ENCODE measurements at regions not wholly inside any gene's neighbourhood (a gene's known extent, or its start where the extent isn't known, plus 50 kb on each side); places are given as distances from the start of the nearest gene placed in this dataset.
"Not testable (repeated sequence)": the region's sequence is repeated elsewhere in the genome, so short reads cannot be mapped to it uniquely, and the experiment has no call there.

GRCh38 chr13:64633948-64634347 is 2596.2 kb downstream of the PCDH9 start:
- DNase-seq = no peak

GRCh38 chr13:64627654-64628053 is 2602.5 kb downstream of the PCDH9 start:
- DNase-seq = no peak

- no peak for DNase-seq
Measured at GRCh38 chr13:64626105-64626504, 2604.0 kb downstream of the PCDH9 start.

- DNase-seq = no peak
Measured at GRCh38 chr13:64617231-64617630, 2612.9 kb downstream of the PCDH9 start.

- no peak for DNase-seq
Measured at GRCh38 chr13:64591971-64592370, 2638.2 kb downstream of the PCDH9 start.

GRCh38 chr13:64579331-64579730 is 2650.8 kb downstream of the PCDH9 start:
- no peak for DNase-seq

GRCh38 chr13:64568748-64569147 is 2661.4 kb downstream of the PCDH9 start:
- DNase-seq = no peak

GRCh38 chr13:64558031-64558430 is 2672.1 kb downstream of the PCDH9 start:
- not testable (repeated sequence) for DNase-seq

GRCh38 chr13:64556376-64556775 is 2673.8 kb downstream of the PCDH9 start:
- DNase-seq = no peak

- no peak for DNase-seq
Measured at GRCh38 chr13:64553411-64554129, 2676.6 kb downstream of the PCDH9 start.

GRCh38 chr13:64551755-64552154 is 2678.4 kb downstream of the PCDH9 start:
- DNase-seq = no peak

- DNase-seq = no peak
Measured at GRCh38 chr13:64546371-64546770, 2683.8 kb downstream of the PCDH9 start.

GRCh38 chr13:64540976-64541375 is 2689.2 kb downstream of the PCDH9 start:
- no peak for DNase-seq

- no peak for DNase-seq
Measured at GRCh38 chr13:64540468-64540867, 2689.7 kb downstream of the PCDH9 start.

- no peak for DNase-seq
Measured at GRCh38 chr13:64538711-64539110, 2691.4 kb downstream of the PCDH9 start.

GRCh38 chr13:64534302-64534701 is 2695.8 kb downstream of the PCDH9 start:
- no peak for DNase-seq

- DNase-seq = no peak
Measured at GRCh38 chr13:64531400-64531799, 2698.7 kb downstream of the PCDH9 start.

GRCh38 chr13:64529874-64530485 is 2700.2 kb downstream of the PCDH9 start:
- no peak for DNase-seq

GRCh38 chr13:64528838-64529237 is 2701.3 kb downstream of the PCDH9 start:
- DNase-seq = no peak

GRCh38 chr13:64527561-64527960 is 2702.6 kb downstream of the PCDH9 start:
- DNase-seq = no peak

GRCh38 chr13:64525687-64526086 is 2704.4 kb downstream of the PCDH9 start:
- DNase-seq = no peak

- no peak for DNase-seq
Measured at GRCh38 chr13:64510747-64511146, 2719.4 kb downstream of the PCDH9 start.

GRCh38 chr13:64506246-64506645 is 2723.9 kb downstream of the PCDH9 start:
- DNase-seq = no peak

GRCh38 chr13:64505336-64505910 is 2724.7 kb downstream of the PCDH9 start:
- DNase-seq = no peak
